ENCODE measurements at regions not wholly inside any gene's neighbourhood (a gene's known extent, or its start where the extent isn't known, plus 50 kb on each side); places are given as distances from the start of the nearest gene placed in this dataset.

DNA sequence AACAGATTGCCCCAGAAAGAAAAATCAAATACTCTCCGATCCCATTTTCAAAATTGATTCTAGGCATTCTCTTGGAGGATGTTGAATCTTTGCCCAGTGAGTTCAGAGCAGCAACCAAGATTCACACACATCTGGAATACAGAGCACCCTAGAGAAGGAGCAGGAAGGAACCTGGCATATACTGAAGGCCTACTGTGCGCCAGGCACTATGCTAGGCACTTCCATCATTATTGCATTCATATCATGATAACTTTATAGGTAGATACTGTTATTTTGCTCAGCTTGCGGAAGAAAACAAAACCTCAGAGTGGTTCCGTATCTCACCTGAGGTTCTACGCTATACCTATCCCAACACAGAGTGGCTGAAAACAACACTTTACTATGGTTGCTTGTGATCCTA is 160.3 kb upstream of the SERTAD2 start:
- TF ChIP-seq, protein P1, sequence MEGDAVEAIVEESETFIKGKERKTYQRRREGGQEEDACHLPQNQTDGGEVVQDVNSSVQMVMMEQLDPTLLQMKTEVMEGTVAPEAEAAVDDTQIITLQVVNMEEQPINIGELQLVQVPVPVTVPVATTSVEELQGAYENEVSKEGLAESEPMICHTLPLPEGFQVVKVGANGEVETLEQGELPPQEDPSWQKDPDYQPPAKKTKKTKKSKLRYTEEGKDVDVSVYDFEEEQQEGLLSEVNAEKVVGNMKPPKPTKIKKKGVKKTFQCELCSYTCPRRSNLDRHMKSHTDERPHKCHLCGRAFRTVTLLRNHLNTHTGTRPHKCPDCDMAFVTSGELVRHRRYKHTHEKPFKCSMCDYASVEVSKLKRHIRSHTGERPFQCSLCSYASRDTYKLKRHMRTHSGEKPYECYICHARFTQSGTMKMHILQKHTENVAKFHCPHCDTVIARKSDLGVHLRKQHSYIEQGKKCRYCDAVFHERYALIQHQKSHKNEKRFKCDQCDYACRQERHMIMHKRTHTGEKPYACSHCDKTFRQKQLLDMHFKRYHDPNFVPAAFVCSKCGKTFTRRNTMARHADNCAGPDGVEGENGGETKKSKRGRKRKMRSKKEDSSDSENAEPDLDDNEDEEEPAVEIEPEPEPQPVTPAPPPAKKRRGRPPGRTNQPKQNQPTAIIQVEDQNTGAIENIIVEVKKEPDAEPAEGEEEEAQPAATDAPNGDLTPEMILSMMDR (IDR thresholded peaks at IDR 0.05; ENCODE audit: borderline replicate concordance, extremely low read depth, low read length, poor library complexity, severe bottlenecking) = no peak
- no peak for TF ChIP-seq EZH2 (IDR thresholded peaks at IDR 0.05; ENCODE audit: borderline replicate concordance, low read depth, low read length, severe bottlenecking)

Data from DND-41 (cell line).